ENCODE measurements at regions not wholly inside any gene's neighbourhood (a gene's known extent, or its start where the extent isn't known, plus 50 kb on each side); places are given as distances from the start of the nearest gene placed in this dataset.
A peak's percentile ranks its signal among the peaks of the same experiment; 100 is the strongest.

- DNase-seq (ENCODE audit: insufficient read length, low spot score) (no peak), FAIRE-seq (no peak)
Observed at GRCh38 chr7:145020454-145020853, 184.6 kb upstream of the TPK1 start.

DNA sequence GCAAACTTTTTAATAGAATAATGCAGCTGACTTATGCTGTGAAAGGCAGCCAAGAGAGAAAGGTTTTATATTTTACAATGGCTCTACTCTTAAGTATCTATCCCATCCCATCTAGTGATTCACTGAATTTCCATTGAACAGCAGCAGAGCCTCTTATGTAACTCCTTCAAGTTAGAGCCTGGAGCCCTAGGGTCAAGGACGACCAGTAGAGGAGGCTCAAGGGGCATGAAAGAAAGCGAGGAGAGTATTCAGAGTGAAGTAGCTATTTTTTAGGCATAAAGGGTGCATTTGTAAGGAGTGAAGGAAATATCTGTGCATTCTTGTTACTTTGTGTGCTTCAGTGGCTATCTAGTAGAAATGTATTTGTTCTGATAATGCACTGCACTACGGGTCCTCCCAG is 180.2 kb upstream of the TPK1 start:
- no peak for FAIRE-seq
- DNase-seq (ENCODE audit: insufficient read length, low spot score), result no peak

DNA sequence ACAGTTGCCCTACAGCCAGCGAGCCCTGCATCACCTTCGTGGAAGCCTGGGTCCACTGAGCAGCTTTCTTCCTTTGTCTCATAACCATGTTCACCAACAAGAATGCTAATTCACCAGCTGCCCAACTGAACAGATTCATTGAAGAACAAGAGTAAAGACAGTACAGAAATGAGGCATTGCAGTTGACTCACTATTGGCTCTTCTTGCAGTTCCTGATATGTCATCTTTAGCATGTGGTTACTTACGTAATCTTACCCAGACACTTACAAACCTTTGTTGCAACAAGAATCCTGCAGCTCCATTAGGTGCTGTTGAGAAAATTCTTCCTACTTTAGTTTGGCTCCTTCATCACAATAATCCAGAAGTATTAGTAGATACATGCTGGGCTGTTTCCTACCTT is 174.0 kb upstream of the TPK1 start:
- DNase-seq (ENCODE audit: insufficient read length, low spot score), result no peak
- no peak for FAIRE-seq

GRCh38 chr7:145005601-145006000 is 169.7 kb upstream of the TPK1 start:
- DNase-seq (ENCODE audit: insufficient read length, low spot score) (no peak), FAIRE-seq (no peak)

DNA sequence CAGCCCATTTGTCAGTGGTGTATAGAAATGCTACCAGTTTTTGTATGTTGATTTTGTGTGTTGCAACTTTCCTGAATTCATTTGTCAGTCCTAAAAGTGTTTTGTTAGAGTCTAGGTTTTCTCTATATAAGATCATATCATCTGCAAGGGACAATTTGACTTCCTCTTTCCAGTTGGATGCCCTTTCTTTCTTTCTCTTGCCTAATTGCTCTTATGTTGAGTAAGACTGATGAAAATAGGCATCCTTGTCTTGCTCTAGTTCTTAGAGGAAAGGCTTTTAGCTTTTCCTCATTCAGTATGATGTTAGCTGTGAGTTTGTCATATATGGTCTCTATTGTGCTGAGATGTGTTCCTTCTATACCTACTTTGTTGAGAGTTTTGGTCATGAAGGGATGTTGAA is 161.7 kb upstream of the TPK1 start:
- DNase-seq (ENCODE audit: insufficient read length, low spot score), result no peak
- FAIRE-seq, result no peak

DNA sequence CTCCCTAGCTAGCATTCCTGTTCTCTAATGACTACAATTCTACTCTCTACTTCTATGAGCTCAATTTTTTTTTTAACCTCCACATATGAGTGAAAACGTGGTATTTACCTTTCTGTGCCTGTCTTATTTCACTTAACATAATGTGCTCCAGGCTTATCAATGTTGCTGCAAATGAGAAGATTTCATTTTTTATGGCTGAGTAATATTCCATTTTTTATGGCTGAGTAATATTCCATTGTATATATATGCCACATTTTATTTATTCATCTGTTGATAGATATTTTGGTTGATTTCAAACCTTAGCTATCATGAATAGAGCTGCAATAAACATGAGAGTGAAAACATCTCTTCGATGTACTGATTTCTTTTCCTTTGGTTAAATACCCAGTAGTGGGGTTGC is 159.6 kb upstream of the TPK1 start:
- FAIRE-seq (no peak), DNase-seq (ENCODE audit: insufficient read length, low spot score) (no peak)

DNA sequence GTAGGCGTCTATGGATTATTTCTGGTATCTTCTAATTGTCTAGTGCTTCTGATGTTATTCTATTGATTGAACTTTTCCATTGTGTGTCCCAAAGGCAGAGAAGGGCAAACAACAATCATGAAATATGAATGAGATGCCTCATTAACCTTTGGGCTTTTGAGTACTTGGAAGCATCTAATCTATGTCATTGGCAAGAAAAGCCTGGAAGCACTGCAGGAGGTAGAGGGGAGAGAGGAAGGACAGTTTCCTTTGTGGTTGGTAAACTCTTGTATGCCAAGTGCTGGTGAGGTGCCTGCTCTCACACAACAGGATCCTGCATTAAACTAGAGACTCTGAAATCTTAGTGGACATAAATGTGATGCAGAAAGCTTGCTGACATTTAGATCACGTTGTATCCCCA is 155.2 kb upstream of the TPK1 start:
- DNase-seq (ENCODE audit: insufficient read length, low spot score), result no peak
- FAIRE-seq, result no peak

- DNase-seq (ENCODE audit: insufficient read length, low spot score) (no peak), FAIRE-seq (no peak)
Observed at GRCh38 chr7:144987686-144988085, 151.8 kb upstream of the TPK1 start.

GRCh38 chr7:144982133-144982532 is 146.3 kb upstream of the TPK1 start:
- FAIRE-seq, result no peak
- no peak for DNase-seq (ENCODE audit: insufficient read length, low spot score)

DNA sequence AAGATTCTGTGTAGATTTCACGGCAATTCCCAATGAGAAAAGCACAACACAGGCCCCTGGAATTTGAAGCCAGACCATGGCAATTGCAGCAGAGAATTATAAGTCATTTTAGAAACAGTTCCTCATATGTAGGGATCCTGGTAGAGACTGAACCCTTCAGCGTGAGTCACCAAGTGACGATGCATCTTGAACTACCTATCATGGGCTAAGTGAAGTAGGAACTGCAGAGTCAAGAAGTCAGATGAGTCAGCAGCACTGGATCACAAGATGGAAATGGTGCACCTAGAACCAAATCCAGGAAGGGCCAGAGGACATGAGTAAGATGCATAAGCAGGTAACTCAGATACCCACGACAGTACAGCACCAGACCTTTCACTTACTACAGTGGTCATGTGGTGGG is 140.0 kb upstream of the TPK1 start:
- FAIRE-seq (no peak), DNase-seq (ENCODE audit: insufficient read length, low spot score) (no peak)

DNA sequence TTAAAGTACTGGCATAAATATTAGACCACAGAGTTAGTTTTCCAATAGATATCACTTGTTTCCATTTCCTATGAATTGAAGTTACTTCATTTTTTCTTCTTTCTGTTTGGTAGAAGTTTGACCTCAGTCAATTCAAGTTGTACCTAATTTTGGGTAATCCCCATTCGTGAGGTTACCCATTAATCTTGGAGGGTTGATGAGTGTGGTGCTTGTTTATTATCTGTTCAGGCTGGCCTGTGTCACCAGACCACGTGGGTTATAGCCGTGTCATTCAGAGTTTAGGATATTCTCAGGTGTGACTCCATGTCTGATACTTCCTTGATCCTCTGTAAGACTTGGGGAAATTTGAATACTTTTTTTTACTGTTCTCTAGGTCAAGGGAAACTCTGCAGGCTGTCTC is 133.9 kb upstream of the TPK1 start:
- FAIRE-seq, result no peak
- no peak for DNase-seq (ENCODE audit: insufficient read length, low spot score)

GRCh38 chr7:144960763-144961162 is 124.9 kb upstream of the TPK1 start:
- DNase-seq (ENCODE audit: insufficient read length, low spot score), result no peak
- FAIRE-seq, result no peak

- FAIRE-seq (no peak), DNase-seq (ENCODE audit: insufficient read length, low spot score) (no peak)
Observed at GRCh38 chr7:144957998-144958397, 122.1 kb upstream of the TPK1 start.

- no peak for FAIRE-seq
- DNase-seq (ENCODE audit: insufficient read length, low spot score), result no peak
Observed at GRCh38 chr7:144955422-144955821, 119.6 kb upstream of the TPK1 start.

GRCh38 chr7:144941127-144941526 is 105.3 kb upstream of the TPK1 start:
- FAIRE-seq (no peak), DNase-seq (ENCODE audit: insufficient read length, low spot score) (no peak)

DNA sequence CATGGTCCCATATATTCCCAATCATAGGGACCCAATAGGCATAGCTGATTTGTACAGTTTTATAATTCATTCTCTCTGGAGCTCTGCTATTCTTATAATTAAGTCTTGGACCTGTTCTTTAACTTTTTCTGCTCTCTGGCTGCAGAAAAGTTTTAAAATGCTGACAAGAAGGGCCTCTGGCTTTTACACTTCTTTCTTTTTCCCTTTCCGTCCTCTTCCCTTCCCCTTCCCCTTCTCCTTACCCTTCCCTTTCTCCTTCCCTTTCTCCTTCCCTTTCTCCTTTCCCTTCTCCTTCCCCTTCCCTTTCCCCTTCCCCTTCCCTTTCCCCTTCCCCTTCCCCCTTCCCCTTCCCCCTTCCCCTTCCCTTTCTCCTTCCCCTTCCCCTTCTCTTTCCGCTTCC is 101.3 kb upstream of the TPK1 start:
- no peak for FAIRE-seq

DNA sequence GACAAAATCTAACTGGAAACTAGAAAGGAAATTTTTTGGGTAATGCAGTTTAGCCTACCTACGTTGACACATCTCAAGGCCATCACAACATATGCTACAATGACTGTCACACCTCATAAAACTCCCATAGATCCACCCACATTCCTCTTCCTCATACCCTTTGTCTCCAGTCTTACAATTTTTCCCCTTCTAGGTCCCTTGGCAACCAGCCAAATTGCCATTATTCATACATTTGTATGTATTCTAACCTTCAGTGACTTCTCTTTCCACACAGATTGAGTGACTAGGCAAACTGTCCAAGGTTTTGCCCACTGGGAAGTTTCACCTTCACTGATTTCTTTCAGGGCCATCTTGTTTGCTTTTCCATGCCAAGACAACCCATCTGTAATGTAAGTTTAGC is 100.5 kb upstream of the TPK1 start:
- DNase-seq (ENCODE audit: insufficient read length, low spot score) (no peak), FAIRE-seq (no peak)

More for the DNA sequence above, 101.3 kb upstream of the TPK1 start:
- no peak for DNase-seq (ENCODE audit: insufficient read length, low spot score)

DNA sequence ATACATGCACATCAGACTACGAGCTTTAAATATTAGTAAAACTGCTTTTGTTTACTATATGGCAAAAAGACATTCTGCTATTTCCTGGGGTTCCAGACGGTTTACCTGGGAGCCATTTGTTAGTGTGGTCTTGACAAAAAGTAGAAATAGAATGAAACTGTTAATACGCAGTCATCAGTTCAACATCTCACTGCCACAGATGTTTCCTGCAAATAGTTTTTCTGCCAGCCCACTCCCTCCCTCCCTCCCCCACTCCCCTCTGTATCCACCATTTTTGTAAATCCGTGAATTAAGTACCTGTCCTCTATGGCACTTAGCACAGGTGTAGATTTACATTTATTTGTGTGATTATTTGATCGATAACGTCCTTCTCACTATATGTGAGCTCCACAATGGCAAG is 74.6 kb upstream of the TPK1 start:
- no peak for FAIRE-seq

GRCh38 chr7:144908943-144909556 is 73.2 kb upstream of the TPK1 start:
- DNase-seq (ENCODE audit: insufficient read length, low spot score) (no peak), FAIRE-seq (no peak)

More for the DNA sequence above, 74.6 kb upstream of the TPK1 start:
- no peak for DNase-seq (ENCODE audit: insufficient read length, low spot score)

GRCh38 chr7:144908324-144908723 is 72.5 kb upstream of the TPK1 start:
- FAIRE-seq (no peak), DNase-seq (ENCODE audit: insufficient read length, low spot score) (no peak)

DNA sequence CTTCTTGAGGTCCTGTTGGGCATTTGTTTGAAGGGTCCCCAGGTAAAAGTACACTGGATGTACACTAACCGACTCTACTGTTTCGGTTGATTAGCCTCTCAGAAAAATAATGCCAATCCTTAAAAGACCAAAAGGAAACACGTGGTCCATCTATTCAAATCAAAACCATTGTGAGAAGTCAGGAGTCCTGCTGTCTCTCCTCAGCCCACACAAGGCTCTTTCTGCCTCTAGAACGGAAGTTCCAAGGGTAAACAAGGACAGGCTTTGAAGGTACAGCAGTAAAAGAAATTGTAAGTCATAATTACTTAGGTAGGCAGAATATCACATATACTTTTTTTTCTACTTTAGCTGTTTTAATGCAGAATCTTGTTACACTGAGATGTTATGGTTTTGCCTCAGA is 71.7 kb upstream of the TPK1 start:
- FAIRE-seq (peak; percentile 8), DNase-seq (ENCODE audit: insufficient read length, low spot score) (no peak)

DNA sequence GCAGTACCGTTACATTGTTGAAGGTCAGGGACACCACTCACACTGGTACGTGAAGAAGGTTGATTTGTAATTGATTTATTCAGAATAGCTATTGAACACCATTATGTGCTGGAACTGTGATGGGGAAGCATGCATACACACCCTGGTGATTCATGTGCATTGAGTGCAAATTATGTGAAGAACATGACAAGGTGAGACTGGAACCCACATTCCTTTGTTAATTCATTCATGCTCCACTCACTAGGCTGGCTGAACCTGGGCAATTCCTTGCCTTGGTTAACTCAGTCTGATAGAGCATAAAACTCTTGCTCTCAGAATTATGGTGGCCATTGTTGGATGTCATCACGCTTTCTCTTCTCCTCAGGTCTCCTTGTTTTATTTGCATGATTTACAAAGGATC is 67.3 kb upstream of the TPK1 start:
- DNase-seq (ENCODE audit: insufficient read length, low spot score) (no peak), FAIRE-seq (no peak)

DNA sequence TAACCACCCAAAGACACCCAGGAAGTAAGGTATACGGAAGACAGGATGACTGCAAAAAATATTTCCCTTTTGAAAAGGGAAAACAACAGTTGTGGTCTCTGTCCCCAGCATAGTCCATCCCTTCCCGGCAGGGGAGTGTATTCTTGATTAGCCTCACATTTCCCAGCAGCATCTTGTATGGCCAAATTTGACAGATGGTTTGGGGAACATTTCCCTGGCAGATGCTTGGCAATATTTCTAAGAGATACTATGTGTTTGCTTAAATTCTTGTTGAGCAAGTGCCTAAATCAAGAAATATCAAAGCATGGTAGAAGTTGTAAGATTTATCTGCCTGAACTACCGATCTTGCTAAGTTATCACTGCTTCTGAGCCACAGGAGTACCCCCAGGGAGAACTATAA is 56.9 kb upstream of the TPK1 start:
- FAIRE-seq, result no peak

More for the DNA sequence above, 56.9 kb upstream of the TPK1 start:
- no peak for DNase-seq (ENCODE audit: insufficient read length, low spot score)

Measured in GM19239 (cell line).